Hematopoietic multipotent progenitor cell treated with erythropoietin and hydrocortisone succinate and interleukin-3 and kit ligand, for 15 days (in vitro differentiated cells): ENCODE measurements at regions not wholly inside any gene's neighbourhood (a gene's known extent, or its start where the extent isn't known, plus 50 kb on each side); places are given as distances from the start of the nearest gene placed in this dataset.
"Not testable (repeated sequence)": the region's sequence is repeated elsewhere in the genome, so short reads cannot be mapped to it uniquely, and the experiment has no call there.

Experiments
- DNase-seq: peaks from one replicate; pipeline ENCODE4 v3.0.0-alpha.2; 2015; ENCODE audit warnings: low spot score

DNA sequence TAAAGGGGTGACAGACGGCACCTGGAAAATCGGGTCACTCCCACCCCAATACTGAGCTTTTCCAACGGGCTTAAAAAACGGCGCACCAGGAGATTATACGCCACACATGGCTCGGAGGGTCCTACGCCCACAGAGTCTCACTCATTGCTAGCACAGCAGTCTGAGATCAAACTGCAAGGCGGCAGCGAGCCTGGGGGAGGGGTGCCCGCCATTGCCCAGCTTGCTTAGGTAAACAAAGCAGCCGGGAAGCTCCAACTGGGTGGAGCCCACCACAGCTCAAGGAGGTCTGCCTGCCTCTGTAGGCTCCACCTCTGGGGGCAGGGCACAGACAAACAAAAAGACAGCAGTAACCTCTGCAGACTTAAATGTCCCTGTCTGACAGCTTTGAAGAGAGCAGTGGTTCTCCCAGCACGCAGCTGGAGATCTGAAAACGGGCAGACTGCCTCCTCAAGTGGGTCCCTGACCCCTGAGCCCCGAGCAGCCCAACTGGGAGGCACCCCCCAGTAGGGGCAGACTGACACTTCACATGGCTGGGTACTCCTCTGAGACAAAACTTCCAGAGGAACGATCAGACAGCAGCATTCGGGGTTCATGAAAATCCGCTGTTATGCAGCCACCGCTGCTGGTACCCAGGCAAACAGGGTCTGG is 162.8 kb upstream of the GJE1 start:
- DNase-seq = not testable (repeated sequence)

GRCh38 chr6:141969201-141969600 is 163.5 kb upstream of the GJE1 start:
- no peak for DNase-seq

GRCh38 chr6:141968632-141969031 is 164.1 kb upstream of the GJE1 start:
- no peak for DNase-seq

DNA sequence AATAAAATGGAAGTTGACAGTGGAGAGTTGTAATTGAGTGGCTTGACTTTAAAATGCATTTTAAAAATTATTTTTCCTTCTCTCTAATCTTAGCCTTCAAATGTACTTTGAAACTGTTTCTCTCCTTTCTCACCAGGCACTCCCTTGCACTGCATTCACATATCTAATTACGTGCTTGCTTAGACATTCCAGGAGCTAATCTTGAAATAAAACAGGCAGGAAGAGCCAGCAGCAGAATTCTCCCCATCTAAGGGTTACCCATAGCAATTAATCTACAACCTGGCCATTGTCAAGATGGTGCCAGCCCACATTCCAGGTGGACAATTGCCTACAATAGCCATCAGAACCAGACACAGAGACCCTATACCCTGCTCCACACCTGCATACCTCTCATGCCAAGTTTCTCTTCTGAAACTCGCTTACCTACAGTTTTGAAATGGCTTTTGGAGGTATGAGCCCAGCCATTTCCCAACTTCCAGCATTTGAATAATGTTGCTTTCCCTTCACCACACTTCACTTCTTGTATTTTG is 167.6 kb upstream of the GJE1 start:
- no peak for DNase-seq

- DNase-seq = no peak
Observed at GRCh38 chr6:141963543-141964295, 169.0 kb upstream of the GJE1 start.

- DNase-seq = no peak
Observed at GRCh38 chr6:141957271-141957670, 175.5 kb upstream of the GJE1 start.

GRCh38 chr6:141956868-141957267 is 175.9 kb upstream of the GJE1 start:
- no peak for DNase-seq

GRCh38 chr6:141956046-141956761 is 176.5 kb upstream of the GJE1 start:
- DNase-seq = no peak

GRCh38 chr6:141953072-141953471 is 179.7 kb upstream of the GJE1 start:
- DNase-seq = no peak

DNA sequence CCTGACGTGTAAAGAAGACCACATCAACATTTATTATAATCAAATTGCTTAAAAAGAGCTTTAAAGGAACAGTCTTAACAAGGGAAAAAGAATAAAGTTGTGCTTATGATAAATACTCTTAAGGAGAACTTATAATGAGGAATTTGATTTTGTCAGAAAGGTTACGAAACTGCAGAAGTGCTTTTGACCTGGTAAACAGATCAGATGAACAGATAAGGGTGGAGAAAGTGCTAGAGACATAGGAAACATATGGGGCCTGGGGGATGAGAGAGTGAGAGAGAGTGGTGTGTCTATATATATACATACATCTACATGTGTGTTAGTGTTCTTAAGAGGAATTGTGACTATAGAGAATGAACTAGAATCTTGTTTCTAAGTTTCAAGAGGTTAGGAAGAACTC is 186.2 kb upstream of the GJE1 start:
- DNase-seq = no peak

DNA sequence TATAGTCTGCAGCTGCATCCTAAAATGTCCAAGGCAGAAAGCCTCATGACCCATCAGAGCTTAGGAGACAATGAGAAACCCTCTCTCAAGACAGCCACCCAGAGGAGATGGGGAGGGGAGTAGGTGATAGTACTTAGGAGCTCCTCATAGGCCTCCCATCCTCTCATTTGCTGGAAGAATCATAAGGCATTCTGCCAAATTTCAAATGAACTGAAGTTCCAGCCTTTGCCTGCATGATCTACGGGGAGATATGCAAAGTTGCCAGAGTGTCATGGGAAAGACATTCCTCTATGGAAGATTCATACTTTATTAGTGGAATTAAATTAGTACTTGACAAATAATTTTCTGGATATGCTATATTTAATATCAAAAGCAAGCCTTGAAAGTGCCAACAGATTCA is 194.1 kb upstream of the GJE1 start:
- DNase-seq = no peak

DNA sequence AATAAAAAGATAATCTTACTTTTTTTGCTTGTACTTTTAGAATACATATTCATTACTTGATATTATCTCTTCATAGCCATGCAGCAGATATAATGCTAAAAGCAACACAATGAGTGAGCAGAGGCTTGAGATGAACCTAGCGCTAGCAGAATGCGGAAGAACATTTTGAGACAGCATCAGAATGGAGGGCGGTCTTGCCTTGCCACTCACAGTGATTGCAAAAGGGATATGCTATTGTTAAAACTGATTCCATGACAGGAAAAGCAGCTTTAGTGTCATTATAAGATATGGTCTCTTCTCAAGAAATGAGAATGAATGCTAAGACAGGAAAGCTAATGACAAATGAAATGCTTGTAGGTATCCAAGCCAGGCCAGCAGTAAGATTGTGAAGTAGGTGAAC is 200.0 kb upstream of the GJE1 start:
- DNase-seq = no peak

DNA sequence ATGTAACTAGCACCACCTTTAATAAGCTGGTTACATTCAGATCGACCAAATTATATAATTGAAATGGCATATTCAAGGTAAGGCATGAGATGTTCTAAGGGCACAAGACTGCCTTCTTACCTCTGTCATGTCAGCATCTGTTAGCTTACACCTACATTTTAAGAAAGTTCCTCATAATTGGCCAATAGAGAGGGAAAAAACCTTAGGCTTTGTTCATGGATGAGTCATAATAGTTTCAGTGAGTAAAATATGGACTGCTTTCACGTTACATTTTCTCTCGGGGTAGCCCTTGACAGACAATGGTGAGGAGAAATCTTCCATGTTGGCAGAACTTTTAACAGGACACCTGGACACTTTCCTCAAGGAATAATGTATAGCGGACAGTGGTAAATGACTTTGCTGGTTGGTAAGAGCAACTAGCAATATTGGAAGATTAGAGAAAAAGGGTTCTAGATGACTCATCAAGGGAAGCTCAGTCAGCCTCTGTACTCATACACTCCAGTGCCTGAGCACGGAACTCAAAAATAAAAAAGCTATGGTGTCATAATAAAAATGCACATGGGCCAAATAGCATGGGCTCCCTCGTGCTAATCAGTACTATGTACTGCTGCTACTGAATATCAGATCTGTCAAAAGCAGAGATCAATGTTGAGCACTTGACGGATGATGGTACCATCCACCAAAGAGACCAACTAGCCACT is 206.4 kb upstream of the GJE1 start:
- not testable (repeated sequence) for DNase-seq

DNA sequence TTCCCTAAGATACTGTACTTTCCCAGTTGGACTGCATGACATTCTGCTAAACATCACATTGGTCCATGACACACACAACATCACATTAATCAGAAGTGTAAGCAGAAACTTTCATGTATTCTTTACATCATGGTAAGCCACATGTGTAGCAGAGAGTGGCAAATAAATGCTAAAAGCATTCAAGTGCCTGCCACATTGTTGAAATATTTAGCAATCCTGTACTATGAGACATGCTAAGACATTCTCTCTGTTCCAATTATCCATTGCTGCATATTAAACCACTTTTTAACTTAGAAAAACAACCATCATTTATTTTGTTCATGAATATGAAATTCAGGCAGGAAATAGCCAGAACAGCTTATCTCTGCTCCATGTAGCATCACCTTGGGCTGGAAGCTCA is 207.7 kb upstream of the GJE1 start:
- no peak for DNase-seq

DNA sequence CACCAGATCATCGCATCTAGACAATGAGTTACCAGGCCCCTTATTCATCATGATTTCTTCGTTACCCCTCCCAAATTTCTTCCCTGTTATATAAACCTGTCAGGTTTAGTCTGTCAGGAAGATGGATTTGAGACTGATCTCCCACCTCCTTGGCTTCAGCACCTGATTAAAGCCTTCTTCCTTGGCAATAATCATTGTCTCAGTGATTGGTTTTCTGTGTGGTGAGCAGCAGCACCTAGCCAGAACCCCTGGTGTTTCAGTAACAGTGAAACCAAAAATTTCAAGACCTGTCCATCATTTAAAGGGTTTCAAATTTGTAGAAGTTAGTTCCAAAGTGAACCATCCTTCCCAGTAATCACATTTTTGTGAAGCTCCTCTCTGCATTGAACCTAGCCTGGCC is 209.8 kb upstream of the GJE1 start:
- DNase-seq = no peak

DNA sequence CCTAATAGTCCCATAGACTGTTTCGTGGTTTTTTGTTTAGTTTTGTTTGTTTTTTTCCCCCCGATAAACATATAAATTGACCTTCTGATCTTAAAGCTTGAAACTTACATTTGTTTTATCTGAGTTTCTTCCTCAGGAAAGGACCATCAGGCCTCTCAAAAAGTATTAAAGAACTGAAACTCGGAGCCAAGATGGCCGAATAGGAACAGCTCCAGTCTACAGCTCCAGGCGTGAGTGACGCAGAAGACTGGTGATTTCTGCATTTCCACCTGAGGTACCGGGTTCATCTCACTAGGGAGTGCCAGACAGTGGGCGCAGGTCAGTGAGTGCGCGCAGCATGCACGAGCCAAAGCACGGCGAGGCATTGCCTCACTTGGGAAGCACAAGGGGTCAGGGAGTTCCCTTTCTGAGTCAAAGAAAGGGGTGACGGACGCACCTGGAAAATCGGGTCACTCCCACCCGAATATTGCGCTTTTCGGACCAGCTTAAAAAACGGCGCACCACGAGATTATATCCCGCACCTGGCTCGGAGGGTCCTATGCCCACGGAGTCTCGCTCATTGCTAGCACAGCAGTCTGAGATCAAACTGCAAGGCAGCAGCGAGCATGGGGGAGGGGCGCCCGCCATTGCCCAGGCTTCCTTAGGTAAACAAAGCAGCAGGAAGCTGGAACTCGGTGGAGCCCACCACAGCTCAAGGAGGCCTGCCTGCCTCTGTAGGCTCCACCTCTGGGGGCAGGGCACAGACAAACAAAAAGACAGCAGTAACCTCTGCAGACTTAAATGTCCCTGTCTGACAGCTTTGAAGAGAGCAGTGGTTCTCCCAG is 215.8 kb upstream of the GJE1 start:
- not testable (repeated sequence) for DNase-seq

- DNase-seq = no peak
Observed at GRCh38 chr6:141914646-141915045, 218.1 kb upstream of the GJE1 start.

- no peak for DNase-seq
Observed at GRCh38 chr6:141906569-141907080, 226.1 kb upstream of the GJE1 start.

GRCh38 chr6:141890661-141891060 is 242.1 kb upstream of the GJE1 start:
- no peak for DNase-seq

- DNase-seq = no peak
Observed at GRCh38 chr6:141884850-141885249, 247.9 kb upstream of the GJE1 start.

DNA sequence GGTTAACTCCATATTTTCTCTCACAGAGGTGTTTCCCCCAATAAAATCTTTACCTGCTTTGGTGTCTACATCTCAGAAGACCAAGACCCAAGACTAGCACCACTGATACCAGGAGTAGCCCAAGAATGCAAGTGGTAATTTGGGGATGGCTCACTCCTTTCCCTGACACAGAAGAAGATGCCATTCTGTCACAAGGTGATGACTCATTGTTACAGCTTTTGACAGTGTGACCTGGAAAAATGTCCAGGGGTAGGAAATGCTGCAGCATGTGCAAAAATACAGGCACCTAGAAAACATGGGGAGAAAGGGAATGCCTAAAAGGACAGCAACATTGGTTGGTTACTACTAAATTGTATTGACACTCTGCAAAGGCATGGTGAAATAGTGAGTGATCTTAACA is 254.0 kb upstream of the GJE1 start:
- DNase-seq = no peak
